DMS53 treated with DMSO at 0.1 percent for 48 hours (cell line): ENCODE measurements at regions not wholly inside any gene's neighbourhood (a gene's known extent, or its start where the extent isn't known, plus 50 kb on each side); places are given as distances from the start of the nearest gene placed in this dataset.

Source experiments
- DNase-seq: peaks from one replicate; lab custom pipeline; 2025; ENCODE audit not compliant: unreplicated experiment; lab: John Stamatoyannopoulos, UW

- DNase-seq, result no peak
Observed at GRCh38 chr5:161134956-161135355, 282.9 kb upstream of the ATP10B start.

DNA sequence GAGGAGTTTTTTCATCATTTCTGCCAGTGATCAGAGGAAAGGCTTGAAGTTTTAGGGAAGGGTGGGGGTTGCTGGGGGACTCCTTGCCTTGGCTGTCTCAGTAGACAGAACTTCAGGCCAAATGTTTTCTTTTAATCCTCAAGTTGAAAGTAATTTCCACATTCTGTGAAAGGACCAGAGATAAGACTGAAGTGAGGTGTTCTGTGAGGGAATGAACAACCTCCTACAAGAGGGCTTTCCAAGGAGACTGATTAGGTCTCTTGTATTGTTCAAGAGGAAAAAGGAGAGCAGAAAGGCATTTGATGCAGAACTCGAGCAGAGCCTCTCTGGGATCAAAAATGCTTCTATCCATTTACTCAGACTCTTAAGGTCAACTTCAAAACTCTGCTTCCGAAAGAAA lies 282.1 kb upstream of the ATP10B start:
- no peak for DNase-seq

- DNase-seq, result no peak
Observed at GRCh38 chr5:161115941-161116340, 263.9 kb upstream of the ATP10B start.

- no peak for DNase-seq
Observed at GRCh38 chr5:161112371-161112770, 260.4 kb upstream of the ATP10B start.

- no peak for DNase-seq
Observed at GRCh38 chr5:161105525-161105924, 253.5 kb upstream of the ATP10B start.

DNA sequence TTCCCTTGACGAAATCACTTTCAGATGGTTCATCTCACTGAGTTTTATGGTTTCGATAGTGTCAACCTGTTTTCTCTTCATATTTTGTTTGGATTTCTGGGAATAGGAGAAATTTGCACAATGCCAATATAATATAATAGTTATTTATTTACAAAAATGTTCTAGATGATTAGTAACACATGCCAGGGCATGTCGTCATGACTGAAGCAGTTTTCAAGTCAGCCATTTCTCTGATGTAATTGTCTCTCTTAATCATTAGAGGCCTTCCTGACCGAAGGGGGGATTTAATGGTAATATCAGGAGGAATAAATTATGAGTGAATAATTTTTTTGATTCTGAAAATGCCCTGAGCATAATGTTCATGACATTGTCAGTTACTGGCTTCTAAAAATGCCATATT lies 246.5 kb upstream of the ATP10B start:
- no peak for DNase-seq

DNA sequence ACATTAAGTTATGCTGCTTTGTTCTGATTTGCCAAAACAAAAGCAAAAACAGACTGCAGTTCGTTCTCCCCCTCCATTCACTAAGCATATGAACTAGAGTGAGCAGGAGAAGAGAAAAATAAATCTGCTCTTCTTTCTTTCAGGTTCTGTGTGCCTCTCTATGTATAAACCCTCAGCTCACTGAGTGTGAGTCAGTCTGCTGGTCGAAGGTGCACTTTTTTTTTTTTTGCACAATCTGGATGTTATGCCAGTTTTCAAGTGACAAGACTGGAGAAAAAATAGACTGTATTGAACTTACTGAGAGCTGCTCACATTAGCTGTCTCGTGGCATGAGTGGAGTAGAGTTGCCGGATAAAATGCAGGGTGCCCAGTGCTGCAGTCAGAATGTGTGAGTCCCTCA lies 244.6 kb upstream of the ATP10B start:
- DNase-seq, result no peak

- DNase-seq, result no peak
Observed at GRCh38 chr5:161095953-161096352, 243.9 kb upstream of the ATP10B start.

DNA sequence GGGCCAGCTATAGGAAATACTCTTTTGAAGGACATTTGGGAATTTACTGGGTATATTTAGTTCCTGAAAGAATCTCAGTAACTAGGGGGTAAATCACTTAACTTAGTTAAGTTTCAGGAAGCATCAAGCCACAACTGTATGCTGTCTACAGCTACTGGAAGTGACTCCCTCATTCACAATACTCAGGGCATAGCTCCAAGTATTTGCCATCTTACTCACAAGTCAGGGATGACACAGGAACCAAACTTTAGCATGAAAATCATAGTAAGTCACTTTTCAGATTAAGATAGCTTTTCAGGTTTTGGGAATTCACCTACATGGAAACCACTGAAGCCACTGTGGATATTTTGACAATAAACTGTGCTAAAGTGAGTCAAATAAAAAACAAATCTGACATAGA lies 242.4 kb upstream of the ATP10B start:
- DNase-seq, result no peak

- no peak for DNase-seq
Observed at GRCh38 chr5:161093100-161093499, 241.1 kb upstream of the ATP10B start.

GRCh38 chr5:161089569-161089968 lies 237.6 kb upstream of the ATP10B start:
- DNase-seq, result no peak

GRCh38 chr5:161086461-161086860 lies 234.4 kb upstream of the ATP10B start:
- DNase-seq, result no peak

GRCh38 chr5:161085056-161085455 lies 233.0 kb upstream of the ATP10B start:
- DNase-seq, result no peak

DNA sequence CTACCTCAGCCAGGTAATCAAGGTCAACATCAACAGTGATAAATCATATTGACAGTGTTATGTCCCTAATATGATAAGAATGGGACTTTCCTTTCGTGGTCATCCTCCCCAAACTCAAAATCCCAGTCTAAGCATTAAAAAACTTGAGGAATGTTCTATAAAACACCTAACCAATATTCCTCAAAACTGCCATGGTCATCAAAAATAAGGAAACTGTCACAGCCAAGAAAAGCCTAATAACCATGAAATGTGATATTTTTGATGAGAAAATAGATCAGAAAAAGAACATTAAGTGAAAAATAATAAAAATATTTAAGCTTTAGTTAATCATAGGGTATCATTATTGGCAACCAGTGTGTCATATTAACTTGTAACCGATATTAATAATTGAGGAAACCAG lies 232.1 kb upstream of the ATP10B start:
- no peak for DNase-seq

GRCh38 chr5:161078793-161079192 lies 226.8 kb upstream of the ATP10B start:
- DNase-seq, result no peak

- DNase-seq, result no peak
Observed at GRCh38 chr5:161077936-161078545, 226.0 kb upstream of the ATP10B start.

DNA sequence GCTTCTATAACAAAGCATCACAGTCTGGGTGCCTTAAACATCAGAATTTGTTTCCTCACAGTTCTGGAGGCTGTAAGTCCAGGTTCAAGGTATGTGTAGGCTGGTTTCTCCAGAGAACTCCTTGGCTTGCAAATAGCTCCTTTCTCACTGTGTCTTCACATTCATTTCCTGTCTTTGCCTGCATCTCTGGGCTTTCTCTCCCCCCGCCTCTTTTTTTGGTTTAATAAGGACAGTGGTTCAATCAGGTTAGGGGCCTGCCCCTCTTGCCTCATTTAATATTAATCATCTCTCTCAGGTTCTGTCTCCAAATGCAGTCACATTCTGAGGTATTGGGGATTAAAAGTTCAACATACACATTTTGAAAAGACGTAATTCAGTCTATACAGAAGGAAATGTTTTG lies 225.5 kb upstream of the ATP10B start:
- no peak for DNase-seq

- DNase-seq, result no peak
Observed at GRCh38 chr5:161064781-161065180, 212.8 kb upstream of the ATP10B start.

GRCh38 chr5:161064297-161064696 lies 212.3 kb upstream of the ATP10B start:
- DNase-seq, result no peak

- DNase-seq, result no peak
Observed at GRCh38 chr5:161058781-161059180, 206.8 kb upstream of the ATP10B start.

DNA sequence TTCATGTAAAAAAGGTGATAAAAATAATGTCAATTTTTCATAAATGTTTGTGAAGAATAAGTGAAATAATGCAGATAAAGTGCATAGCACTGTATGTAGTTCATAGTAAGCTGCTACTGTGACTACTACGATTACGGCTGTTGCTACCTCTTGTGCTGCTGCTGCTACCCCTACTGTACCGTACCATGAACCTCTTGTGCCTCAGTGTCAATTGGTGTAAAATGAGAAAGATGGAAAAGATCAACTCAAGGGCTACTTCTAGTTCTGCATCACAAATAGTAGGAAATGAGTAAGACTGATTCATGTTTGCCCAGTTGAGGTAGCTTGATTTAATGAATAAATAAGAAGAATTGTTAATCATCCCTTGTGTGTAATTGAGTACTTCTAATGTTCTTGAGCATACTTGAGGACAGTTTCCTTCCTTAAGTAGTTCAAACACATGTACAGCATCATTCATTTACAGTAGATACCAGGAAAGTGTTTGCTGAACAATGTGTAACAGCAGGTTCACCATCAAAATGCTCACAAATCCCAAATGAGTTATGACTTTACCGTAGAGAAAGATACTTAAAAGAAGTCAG lies 200.0 kb upstream of the ATP10B start:
- DNase-seq, result peak; percentile 58

- no peak for DNase-seq
Observed at GRCh38 chr5:161047024-161047423, 195.0 kb upstream of the ATP10B start.

- DNase-seq, result no peak
Observed at GRCh38 chr5:161042862-161043261, 190.9 kb upstream of the ATP10B start.
